ENCODE measurements at regions not wholly inside any gene's neighbourhood (a gene's known extent, or its start where the extent isn't known, plus 50 kb on each side); places are given as distances from the start of the nearest gene placed in this dataset.

- TF ChIP-seq CTCF (conservative IDR thresholded peaks at IDR 0.05) (no peak), ZFX (IDR thresholded peaks at IDR 0.05) (no peak)
These were observed 114.9 kb upstream of the TOM1L1 start for GRCh38 chr17:54785643-54786268.

Measured in C4-2B (cell line).